ENCODE measurements at regions not wholly inside any gene's neighbourhood (a gene's known extent, or its start where the extent isn't known, plus 50 kb on each side); places are given as distances from the start of the nearest gene placed in this dataset.

GRCh38 chr12:4049298-4050080, 176.3 kb upstream of the PARP11 start:
- no peak for DNase-seq (ENCODE audit: low read depth)

GRCh38 chr12:4047421-4047820, 174.2 kb upstream of the PARP11 start:
- no peak for DNase-seq (ENCODE audit: low read depth)

- no peak for DNase-seq (ENCODE audit: low read depth)
Observed at GRCh38 chr12:4046495-4046840, 173.3 kb upstream of the PARP11 start.

- no peak for DNase-seq (ENCODE audit: low read depth)
Observed at GRCh38 chr12:4045786-4046494, 172.7 kb upstream of the PARP11 start.

DNA sequence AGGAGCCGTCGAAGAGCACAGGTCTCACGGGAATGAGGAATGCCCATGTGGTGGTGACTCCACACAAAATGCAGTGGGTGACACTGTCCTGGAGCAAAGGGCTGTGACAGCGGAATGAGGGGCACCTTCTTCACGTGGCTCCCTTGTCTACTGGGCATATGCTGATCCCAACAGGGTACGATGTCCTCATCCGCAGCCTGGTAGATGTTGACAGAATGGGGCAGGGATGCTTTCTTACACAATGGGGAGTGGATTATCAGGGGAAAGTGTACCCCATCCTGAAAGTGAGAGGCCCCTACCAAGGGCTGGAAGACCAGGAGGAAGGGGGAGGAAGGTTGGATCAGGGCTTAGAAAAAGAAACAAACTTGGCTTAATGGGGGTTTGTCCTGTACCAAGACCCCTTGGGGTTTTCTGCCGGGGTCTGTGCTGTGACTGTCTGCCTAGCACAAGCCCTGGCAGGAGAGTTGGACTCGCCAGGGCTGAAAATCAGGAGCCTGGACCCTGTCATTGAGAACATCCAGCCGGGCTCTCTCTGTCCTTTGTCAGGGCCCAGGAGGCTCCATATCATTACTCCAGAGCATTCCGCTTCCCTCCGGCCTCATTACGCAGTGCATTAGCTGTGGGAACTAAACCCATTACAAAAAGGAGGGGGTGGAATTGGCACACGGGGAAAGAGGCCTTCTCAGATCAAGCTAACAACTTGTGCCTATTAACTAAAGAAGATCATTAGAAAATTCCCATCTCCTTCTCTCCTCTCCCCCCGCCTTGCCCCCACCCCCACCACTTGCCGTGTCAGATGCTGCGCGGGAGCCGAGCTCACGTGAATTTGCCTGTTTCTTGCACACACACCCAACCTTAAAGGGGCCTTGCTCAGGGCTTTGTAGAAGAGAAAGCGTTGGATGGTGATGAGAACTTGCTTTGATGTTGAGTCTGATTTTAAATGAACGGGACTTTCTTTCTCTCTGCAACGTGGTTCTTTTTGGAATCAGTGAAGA, 171.8 kb upstream of the PARP11 start:
- DNase-seq (ENCODE audit: low read depth) = no peak

- no peak for DNase-seq (ENCODE audit: low read depth)
Observed at GRCh38 chr12:4044101-4044500, 170.9 kb upstream of the PARP11 start.

- DNase-seq (ENCODE audit: low read depth) = no peak
Observed at GRCh38 chr12:4041187-4041885, 168.1 kb upstream of the PARP11 start.

DNA sequence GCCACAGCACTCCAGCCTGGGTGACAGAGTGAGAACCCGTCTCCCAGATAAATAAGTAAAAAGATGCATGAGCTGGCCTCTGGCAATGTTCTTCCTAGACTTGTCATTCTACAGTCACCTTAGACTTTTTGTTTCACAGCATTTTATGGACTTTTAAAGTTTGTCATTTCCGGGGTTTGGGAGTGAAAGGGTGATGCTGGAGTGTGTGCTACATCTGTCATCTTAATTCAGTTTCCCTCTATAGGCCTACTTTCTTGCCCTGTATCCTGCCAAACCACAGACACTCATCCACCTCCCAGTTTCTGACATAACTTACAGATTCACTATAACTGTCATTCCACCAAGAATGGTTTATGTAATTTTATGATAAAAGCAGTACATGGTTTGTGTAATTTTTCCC, 166.7 kb upstream of the PARP11 start:
- no peak for DNase-seq (ENCODE audit: low read depth)

- no peak for DNase-seq (ENCODE audit: low read depth)
Observed at GRCh38 chr12:4037747-4038312, 164.6 kb upstream of the PARP11 start.

GRCh38 chr12:4036671-4037271, 163.6 kb upstream of the PARP11 start:
- DNase-seq (ENCODE audit: low read depth) = no peak

DNA sequence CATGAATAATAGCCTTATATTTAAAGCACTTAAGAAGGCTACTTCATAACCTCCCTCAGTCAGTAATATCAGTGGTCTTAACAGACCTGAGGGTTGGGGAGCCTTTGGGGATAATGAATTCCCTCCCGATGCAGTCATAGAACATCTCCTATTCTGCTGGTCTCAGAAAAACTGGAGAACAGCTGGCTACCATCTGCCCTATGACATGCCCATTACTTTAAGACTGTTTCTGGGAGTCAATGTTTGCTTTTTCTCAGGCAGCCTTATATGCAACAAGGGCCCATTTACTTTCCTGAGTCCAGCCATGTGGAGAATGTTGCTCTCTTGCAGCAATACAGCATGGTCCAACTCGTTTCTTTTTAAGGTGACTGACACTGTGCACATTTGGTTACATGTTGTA, 161.7 kb upstream of the PARP11 start:
- no peak for DNase-seq (ENCODE audit: low read depth)

DNA sequence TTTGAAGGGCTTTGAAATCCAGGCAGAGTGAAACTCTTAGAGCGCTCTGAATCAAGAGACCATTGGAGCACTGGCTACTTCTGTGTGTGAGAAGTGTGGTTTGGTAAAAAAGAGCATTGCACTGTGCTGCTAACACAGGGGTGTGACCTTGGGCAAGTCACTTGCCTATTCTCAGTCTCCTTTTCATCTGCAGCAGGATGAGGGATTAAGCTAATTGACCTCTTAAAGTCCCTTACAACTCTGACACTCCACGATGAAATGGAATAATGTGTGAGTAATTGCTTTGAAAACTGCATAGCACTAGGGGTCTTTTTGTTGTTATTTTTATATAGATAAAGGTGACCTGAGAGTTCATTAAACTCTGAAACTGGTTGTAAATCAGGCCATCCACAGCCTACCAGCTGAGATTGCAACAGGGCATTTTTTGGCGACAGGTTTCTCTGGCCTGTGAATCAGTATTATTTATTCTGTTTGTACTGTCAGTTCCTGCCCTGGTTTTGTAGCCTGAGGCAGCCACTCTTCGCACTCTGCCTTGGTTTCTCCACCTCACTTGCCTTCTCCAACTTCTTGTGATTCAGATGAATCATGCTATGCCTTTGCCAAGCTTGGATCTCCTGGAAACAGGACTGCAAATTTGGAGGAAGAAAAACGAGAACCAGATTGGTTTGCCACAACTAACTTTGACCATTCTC, 159.9 kb upstream of the PARP11 start:
- DNase-seq (ENCODE audit: low read depth) = no peak

DNA sequence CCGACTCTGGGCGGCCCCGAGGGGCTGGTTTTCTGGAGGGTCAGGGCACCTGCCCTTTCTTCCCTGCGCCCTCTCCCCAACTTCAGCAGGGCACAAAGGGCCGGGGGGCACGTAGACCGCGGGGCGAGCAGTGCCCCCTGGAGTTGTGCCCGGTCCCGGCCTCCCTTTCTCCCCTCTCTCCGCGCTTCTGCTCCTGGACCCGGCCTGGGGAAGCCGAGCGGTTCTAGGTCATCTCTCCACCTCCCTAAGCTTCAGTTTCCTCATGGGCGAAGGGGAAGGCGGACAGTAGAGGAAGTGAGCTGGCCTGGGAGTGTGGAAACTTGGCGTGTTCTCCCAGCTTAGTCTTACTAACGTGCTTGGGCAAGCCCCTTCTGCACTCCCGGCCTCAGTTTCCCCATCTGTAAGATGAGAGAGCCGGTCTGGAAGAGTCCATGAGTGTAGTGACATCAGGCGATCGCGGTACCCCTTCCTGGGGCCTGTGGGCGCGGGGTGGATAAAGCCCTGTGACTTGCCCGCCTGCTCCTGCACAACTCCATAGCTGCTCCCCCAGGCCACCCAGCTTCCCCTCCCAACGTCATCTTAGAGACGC, 158.6 kb upstream of the PARP11 start:
- no peak for DNase-seq (ENCODE audit: low read depth)

DNA sequence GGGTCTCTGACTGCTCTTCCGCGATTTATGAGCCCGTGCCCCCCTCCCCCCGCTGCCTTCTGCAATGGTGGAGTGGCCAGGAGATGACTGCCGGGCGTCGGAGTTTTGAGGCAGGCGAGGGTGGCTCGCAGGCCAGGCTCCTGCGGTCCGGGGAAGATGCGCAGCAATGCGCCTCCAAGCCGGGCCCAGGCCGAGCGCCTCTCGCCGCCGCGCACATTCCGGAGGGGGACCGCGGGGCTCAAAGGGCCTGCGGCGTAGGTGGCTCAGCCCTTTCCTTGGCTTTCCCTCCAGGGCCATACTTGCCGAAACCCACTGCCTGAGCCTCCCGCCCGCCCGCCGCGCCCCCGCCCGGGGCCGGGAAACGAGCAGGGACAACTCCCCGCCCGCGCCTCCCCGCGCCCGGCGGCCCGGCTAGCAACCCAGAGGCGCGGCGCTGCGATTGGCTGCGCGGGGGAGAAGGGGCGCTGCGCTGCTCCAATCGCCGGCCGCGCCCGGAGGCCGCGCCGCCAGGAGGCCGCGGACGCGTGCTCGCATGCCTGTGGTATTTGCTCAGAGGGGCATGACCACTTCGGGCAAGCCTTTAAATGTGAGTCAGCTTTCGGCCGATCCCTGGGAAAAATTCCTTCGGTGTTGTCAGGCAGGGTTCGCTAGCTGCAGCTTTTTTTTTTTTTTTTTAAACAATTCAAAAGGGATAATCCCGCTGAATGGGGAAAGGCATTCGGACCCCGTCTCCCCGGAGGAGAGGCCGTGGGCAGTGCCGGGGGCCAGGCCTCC, 157.9 kb upstream of the PARP11 start:
- DNase-seq (ENCODE audit: low read depth) = peak; percentile 55

GRCh38 chr12:4027412-4027811, 154.2 kb upstream of the PARP11 start:
- DNase-seq (ENCODE audit: low read depth) = peak; percentile 22

DNA sequence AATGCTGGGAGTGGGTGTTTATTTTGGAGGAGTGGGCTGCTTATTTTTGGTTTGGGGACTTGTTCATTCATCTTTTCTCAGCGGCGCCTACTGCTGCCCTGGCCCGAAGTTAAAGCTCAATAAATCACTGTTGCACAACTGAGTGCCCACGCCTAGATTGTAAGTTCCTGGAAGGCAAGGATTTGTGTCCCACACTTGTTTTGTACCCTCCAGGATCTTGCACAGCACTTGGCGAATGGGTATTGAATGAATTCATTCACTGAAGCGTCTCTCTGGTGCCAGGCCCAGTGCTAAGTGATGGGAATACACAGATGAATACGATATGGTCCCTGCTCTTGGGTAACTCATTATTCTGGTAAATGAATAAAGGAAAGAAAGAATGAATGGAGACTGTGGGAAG, 153.3 kb upstream of the PARP11 start:
- no peak for DNase-seq (ENCODE audit: low read depth)

DNA sequence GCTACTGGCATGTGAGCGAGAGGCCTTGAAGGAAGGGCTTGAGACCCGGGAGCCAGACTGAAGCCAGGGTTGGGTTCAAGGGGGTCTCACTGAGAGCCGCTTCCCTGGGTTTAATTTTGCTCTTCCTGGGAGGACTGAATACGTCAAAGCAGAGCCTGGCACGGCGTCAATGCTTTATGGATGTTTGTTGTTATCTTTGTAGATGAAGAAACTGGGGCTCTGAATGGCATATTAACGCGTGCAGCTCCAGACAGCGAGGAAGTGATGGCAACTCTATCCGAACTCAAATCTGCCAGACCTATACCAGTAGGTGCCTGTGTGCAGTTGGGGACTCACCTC, 152.8 kb upstream of the PARP11 start:
- no peak for DNase-seq (ENCODE audit: low read depth)

GRCh38 chr12:4025181-4026019, 152.2 kb upstream of the PARP11 start:
- DNase-seq (ENCODE audit: low read depth) = no peak

- no peak for DNase-seq (ENCODE audit: low read depth)
Observed at GRCh38 chr12:4024701-4025100, 151.5 kb upstream of the PARP11 start.

All from stimulated activated CD8-positive, alpha-beta memory T cell treated with anti-CD3 and anti-CD28 coated beads, Interleukin-15, amount 100 ng/mL, for 24 hours (primary cell).